OCI-LY3 (cell line): ENCODE measurements at regions not wholly inside any gene's neighbourhood (a gene's known extent, or its start where the extent isn't known, plus 50 kb on each side); places are given as distances from the start of the nearest gene placed in this dataset.
"Not testable (repeated sequence)": the region's sequence is repeated elsewhere in the genome, so short reads cannot be mapped to it uniquely, and the experiment has no call there.

Experiments used
- CTCF ChIP-seq: fragments of 200-600, 300-600 bp; sonication (generic); IDR thresholded peaks from 2 replicates; pipeline ENCODE4 v1.5.1; 2014; ENCODE audit warnings: antibody characterized with exemption, low read length, low read depth
- EZH2phosphoT487 ChIP-seq: fragments of 200-600 bp; shearing (Covaris generic); IDR thresholded peaks from 2 replicates; pipeline ENCODE4 v1.6.1; 2018; ENCODE audit warnings: antibody characterized with exemption, mixed run types, low read depth

DNA sequence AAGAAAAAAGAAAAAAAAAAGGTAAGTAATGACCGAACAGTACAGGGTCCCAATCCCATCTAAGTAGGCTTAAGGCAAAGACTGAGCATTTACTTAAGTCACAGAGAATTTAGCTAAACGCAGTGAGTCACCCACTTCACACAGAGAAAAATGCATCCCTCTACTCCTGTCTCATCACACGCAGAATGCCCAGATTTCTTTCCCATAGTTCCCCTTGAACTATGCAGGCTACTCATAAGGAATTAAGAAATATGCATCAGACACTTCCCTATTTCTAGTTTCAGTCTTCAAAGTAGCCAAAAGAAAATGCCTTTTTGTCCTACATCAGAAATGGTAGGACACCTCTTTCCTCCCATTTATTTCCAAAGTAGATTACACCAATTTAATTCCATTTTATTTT lies 162.8 kb downstream of the IGLL1 start:
- TF ChIP-seq CTCF, EZH2phosphoT487: not testable (repeated sequence)
